ENCODE measurements at regions not wholly inside any gene's neighbourhood (a gene's known extent, or its start where the extent isn't known, plus 50 kb on each side); places are given as distances from the start of the nearest gene placed in this dataset.

GRCh38 chr2:101644842-101645383 is 52.6 kb upstream of the MAP4K4 start:
- TF ChIP-seq, protein P1, sequence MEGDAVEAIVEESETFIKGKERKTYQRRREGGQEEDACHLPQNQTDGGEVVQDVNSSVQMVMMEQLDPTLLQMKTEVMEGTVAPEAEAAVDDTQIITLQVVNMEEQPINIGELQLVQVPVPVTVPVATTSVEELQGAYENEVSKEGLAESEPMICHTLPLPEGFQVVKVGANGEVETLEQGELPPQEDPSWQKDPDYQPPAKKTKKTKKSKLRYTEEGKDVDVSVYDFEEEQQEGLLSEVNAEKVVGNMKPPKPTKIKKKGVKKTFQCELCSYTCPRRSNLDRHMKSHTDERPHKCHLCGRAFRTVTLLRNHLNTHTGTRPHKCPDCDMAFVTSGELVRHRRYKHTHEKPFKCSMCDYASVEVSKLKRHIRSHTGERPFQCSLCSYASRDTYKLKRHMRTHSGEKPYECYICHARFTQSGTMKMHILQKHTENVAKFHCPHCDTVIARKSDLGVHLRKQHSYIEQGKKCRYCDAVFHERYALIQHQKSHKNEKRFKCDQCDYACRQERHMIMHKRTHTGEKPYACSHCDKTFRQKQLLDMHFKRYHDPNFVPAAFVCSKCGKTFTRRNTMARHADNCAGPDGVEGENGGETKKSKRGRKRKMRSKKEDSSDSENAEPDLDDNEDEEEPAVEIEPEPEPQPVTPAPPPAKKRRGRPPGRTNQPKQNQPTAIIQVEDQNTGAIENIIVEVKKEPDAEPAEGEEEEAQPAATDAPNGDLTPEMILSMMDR (IDR thresholded peaks at IDR 0.05), result no peak
- TF ChIP-seq POLR2AphosphoS5 (IDR thresholded peaks at IDR 0.05), result no peak
